SK-N-SH (cell line): ENCODE measurements at regions not wholly inside any gene's neighbourhood (a gene's known extent, or its start where the extent isn't known, plus 50 kb on each side); places are given as distances from the start of the nearest gene placed in this dataset.

Experiments
- CTCF ChIA-PET: fragments of 300-600, 350-600 bp; formaldehyde crosslinking; extraction: SDS; loops from one replicate; lab custom pipeline; 2021; lab: Yijun Ruan, JAX
- POLR2A ChIA-PET: fragments of 350-600 bp; sonication (Branson Sonifier 250); formaldehyde crosslinking; extraction: SDS; loops from one replicate; lab custom pipeline; 2020; ENCODE audit warnings: antibody characterized with exemption, inconsistent platforms; lab: Yijun Ruan, JAX
- DNase-seq: peaks from one replicate; pipeline ENCODE4 v3.0.0; 2012
- H2AFZ ChIP-seq: fragments of 200-600 bp; sonication (generic); 2 replicates; pipeline ENCODE4 v1.8.1; 2016; ENCODE audit warnings: antibody characterized with exemption, mild to moderate bottlenecking, low read depth
- H3F3A ChIP-seq: fragments of 200-600 bp; sonication (generic); replicated peaks from 2 replicates; pipeline ENCODE3; 2016; ENCODE audit warnings: antibody characterized with exemption, mild to moderate bottlenecking; ENCODE audit not compliant: insufficient read depth
- H3K27ac ChIP-seq, 2 experiments: fragments of 200-500 bp in 1 of 2; fragments of 200-600 bp in 1 of 2; sonication (Bioruptor generic) in 1 of 2; sonication (generic), shearing (Covaris generic) in 1 of 2; 2 replicates each; pipeline versions ENCODE4 v1.5.1 to v1.6.1; 2014 to 2016; ENCODE audit warnings: low read depth in 2 of 2, inconsistent platforms in 1 of 2, low read length in 1 of 2, mild to moderate bottlenecking in 1 of 2, mixed read lengths in 1 of 2
- H3K27me3 ChIP-seq: fragments of 200-600 bp; sonication (generic), shearing (Covaris generic); 2 replicates; pipeline ENCODE4 v1.6.1; 2016; ENCODE audit warnings: mixed run types; ENCODE audit not compliant: insufficient read depth
- H3K36me3 ChIP-seq, 2 experiments: fragments of 200-500 bp in 1 of 2; fragments of 200-600 bp in 1 of 2; sonication (Bioruptor generic) in 1 of 2; sonication (generic) in 1 of 2; replicated peaks in 1 of 2; 2 replicates each; pipeline versions ENCODE3 to v1.5.1; 2014 to 2016; ENCODE audit warnings: low read length in 1 of 2, mild to moderate bottlenecking in 1 of 2; ENCODE audit not compliant: insufficient read depth in 2 of 2, control insufficient read depth in 1 of 2
- H3K4me1 ChIP-seq, 2 experiments: fragments of 200-500 bp in 1 of 2; fragments of 200-600 bp in 1 of 2; sonication (Bioruptor generic) in 1 of 2; sonication (generic), shearing (Covaris generic) in 1 of 2; 2 replicates each; pipeline versions ENCODE4 v1.5.1 to v1.6.1; 2014 to 2016; ENCODE audit warnings: low read depth in 1 of 2, low read length in 1 of 2, mixed run types in 1 of 2; ENCODE audit not compliant: insufficient read depth in 2 of 2, control insufficient read depth in 1 of 2
- H3K4me2 ChIP-seq: fragments of 200-600 bp; sonication (generic), shearing (Covaris generic); 2 replicates; pipeline ENCODE4 v1.6.1; 2017; ENCODE audit warnings: mixed run types
- H3K4me3 ChIP-seq, 2 experiments: fragments of 200-500 bp in 1 of 2; fragments of 200-600 bp in 1 of 2; sonication (Bioruptor generic) in 1 of 2; sonication (generic), shearing (Covaris generic) in 1 of 2; 2 replicates each; pipeline versions ENCODE4 v1.5.1 to v1.8.1; 2014 to 2016; ENCODE audit warnings: low read depth in 2 of 2, inconsistent platforms in 1 of 2, low read length in 1 of 2, mild to moderate bottlenecking in 1 of 2, mixed read lengths in 1 of 2, moderate library complexity in 1 of 2
- H3K79me2 ChIP-seq: fragments of 200-600 bp; sonication (generic); 2 replicates; pipeline ENCODE4 v1.8.1; 2017; ENCODE audit warnings: mild to moderate bottlenecking; ENCODE audit not compliant: insufficient read depth
- H3K9ac ChIP-seq: fragments of 200-600 bp; sonication (generic); 2 replicates; pipeline ENCODE4 v1.6.1; 2017; ENCODE audit warnings: mixed run types
- H3K9me2 ChIP-seq: fragments of 200-600 bp; sonication (generic); 2 replicates; pipeline ENCODE4 v1.6.1; 2017; ENCODE audit warnings: mixed run types
- H3K9me3 ChIP-seq: fragments of 200-600 bp; sonication (generic); 2 replicates; pipeline ENCODE4 v1.6.1; 2017; ENCODE audit warnings: mixed run types, mild to moderate bottlenecking, moderate library complexity
- H4K20me1 ChIP-seq: fragments of 200-600 bp; sonication (generic); 2 replicates; pipeline ENCODE4 v1.6.1; 2017; ENCODE audit warnings: mild to moderate bottlenecking, mixed run types; ENCODE audit not compliant: insufficient read depth
- ELF1 ChIP-seq: IDR thresholded peaks from 2 replicates; pipeline ENCODE4 v1.4.0; 2012
- EZH2phosphoT487 ChIP-seq: fragments of 200-600 bp; sonication (generic); IDR thresholded peaks from 2 replicates; pipeline ENCODE4 v1.6.1; 2017; ENCODE audit warnings: low read depth, mixed run types, mild to moderate bottlenecking, antibody characterized with exemption, moderate library complexity, borderline replicate concordance
- FOXJ3 ChIP-seq: sonication (generic); formaldehyde crosslinking; IDR thresholded peaks from 2 replicates; pipeline ENCODE4 v1.5.1; 2020; ENCODE audit warnings: mild to moderate bottlenecking, missing genetic modification reagents
- GATA2 ChIP-seq: sonication (generic); formaldehyde crosslinking; IDR thresholded peaks from 2 replicates; pipeline ENCODE4 v1.5.0; 2020; ENCODE audit warnings: mild to moderate bottlenecking, missing genetic modification reagents
- JUND ChIP-seq: IDR thresholded peaks from 2 replicates; pipeline ENCODE4 v1.4.0; 2012
- POLR2AphosphoS5 ChIP-seq: IDR thresholded peaks from 2 replicates; pipeline ENCODE4 v1.6.1; 2012; ENCODE audit warnings: low read depth, low read length
- RFX5 ChIP-seq: IDR thresholded peaks from 2 replicates; pipeline ENCODE4 v1.6.1; 2012; ENCODE audit warnings: mild to moderate bottlenecking, improper control_type of control experiment, low read length
- TEAD4 ChIP-seq: IDR thresholded peaks from 2 replicates; pipeline ENCODE4 v1.4.0; 2012; ENCODE audit warnings: mild to moderate bottlenecking, borderline replicate concordance; ENCODE audit not compliant: insufficient read depth
- WGBS: methylation state at CpG from one replicate; pipeline ENCODE4 v1.1.6; 2017; ENCODE audit warnings: low lambda C conversion rate; 5-methylcytosine and 5-hydroxymethylcytosine counted together
- TF ChIP-seq, protein P1 (sequence below): IDR thresholded peaks from 2 replicates; pipeline ENCODE4; 2012
- TF ChIP-seq, protein P2 (sequence below): fragments of 150-350 bp; IDR thresholded peaks from 2 replicates; pipeline ENCODE4 v1.6.1; 2016; ENCODE audit warnings: mild to moderate bottlenecking, low read depth, low read length
- TF ChIP-seq, protein P3 (sequence below): IDR thresholded peaks from 2 replicates; pipeline ENCODE4 v1.6.1; 2012; ENCODE audit warnings: mild to moderate bottlenecking, low read depth, low read length, moderate library complexity

DNA sequence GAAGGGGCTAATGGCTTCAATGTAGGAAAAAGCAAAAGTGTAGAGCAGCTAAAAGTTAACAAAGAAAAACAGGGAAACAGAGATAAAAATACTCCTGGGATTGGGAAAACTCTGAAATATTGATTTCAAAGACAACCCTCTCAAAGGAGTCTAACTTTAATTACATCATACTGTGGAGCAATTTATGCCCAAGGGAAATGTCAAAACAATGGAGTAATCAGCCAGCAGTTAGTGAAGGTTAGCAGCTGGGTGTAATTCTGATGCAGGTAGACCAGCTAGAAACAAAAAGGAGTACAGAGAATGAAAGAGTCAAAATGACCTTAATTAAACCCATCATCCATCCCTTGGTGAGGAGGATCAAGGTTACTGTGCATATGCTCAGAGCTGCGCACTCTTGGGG, 169.0 kb downstream of the ADAM29 start:
- DNase-seq = no peak
- Histone ChIP-seq H3F3A (no peaks in the 10 kb centered on the region), H3K9ac (no peak overlapping the region), H3K79me2 (no peaks in the 10 kb centered on the region), H3K9me2 (no peaks in the 10 kb centered on the region), H3K4me3 (no peak overlapping the region), H3K27me3 (no peaks in the 10 kb centered on the region), H3K4me2 (no peak overlapping the region), H3K9me3 (no peaks in the 10 kb centered on the region; the same call in 1 of the 2 replicates), H4K20me1 (no peaks in the 10 kb centered on the region), H3K36me3 (no peaks in the 10 kb centered on the region), H2AFZ (no peak overlapping the region), H3K27ac (no peak overlapping the region), H3K4me1 (no peaks in the 10 kb centered on the region)
- TF ChIP-seq, protein P1, sequence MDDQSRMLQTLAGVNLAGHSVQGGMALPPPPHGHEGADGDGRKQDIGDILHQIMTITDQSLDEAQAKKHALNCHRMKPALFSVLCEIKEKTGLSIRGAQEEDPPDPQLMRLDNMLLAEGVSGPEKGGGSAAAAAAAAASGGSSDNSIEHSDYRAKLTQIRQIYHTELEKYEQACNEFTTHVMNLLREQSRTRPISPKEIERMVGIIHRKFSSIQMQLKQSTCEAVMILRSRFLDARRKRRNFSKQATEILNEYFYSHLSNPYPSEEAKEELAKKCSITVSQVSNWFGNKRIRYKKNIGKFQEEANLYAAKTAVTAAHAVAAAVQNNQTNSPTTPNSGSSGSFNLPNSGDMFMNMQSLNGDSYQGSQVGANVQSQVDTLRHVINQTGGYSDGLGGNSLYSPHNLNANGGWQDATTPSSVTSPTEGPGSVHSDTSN = no peak
- TF ChIP-seq GATA2 (CRISPR knock-in tag) (no peak), ELF1 (no peak)
- TF ChIP-seq, protein P2, sequence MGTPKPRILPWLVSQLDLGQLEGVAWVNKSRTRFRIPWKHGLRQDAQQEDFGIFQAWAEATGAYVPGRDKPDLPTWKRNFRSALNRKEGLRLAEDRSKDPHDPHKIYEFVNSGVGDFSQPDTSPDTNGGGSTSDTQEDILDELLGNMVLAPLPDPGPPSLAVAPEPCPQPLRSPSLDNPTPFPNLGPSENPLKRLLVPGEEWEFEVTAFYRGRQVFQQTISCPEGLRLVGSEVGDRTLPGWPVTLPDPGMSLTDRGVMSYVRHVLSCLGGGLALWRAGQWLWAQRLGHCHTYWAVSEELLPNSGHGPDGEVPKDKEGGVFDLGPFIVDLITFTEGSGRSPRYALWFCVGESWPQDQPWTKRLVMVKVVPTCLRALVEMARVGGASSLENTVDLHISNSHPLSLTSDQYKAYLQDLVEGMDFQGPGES = no peak
- ChIA-PET POLR2A (no interaction called here), CTCF (no interaction called here)
- WGBS = 22% methylated on average over 1 of the region's 1 CpG

DNA sequence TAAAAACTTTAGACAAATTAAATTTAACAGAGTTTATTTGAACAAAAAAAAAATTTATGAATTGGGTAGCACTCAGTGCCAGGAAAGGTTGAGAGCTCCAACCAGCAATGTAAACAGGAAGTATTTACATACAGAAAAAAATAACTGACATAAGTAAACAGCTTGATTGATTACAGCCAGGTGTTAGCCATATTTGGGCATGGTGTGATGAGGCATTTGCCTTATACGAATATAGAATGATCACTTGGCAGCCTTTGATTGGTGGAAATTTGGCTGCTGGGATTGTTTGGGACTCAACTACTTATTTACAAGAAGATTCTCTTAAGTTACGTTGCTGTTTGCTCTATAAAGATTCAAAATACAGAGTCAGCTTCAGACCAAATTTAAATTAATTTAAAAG, 172.0 kb downstream of the ADAM29 start:
- no peaks in the 10 kb centered on the region; the same call in 1 of the 2 replicates for H3K9me3 ChIP-seq
- no peaks in the 10 kb centered on the region for H3K9me2 ChIP-seq
- H4K20me1 ChIP-seq = no peaks in the 10 kb centered on the region
- POLR2A ChIA-PET = no interaction called here
- H2AFZ ChIP-seq = no peak overlapping the region
- H3K27ac ChIP-seq = no peak overlapping the region
- CTCF ChIA-PET = interaction anchor here (0.7 kb wide), 1 partner anchor 18 kb away, joined by 3 read pairs; no protein-coding TSS in a partner anchor
- H3K4me2 ChIP-seq = no peak overlapping the region
- H3K27me3 ChIP-seq = no peaks in the 10 kb centered on the region
- no peak for DNase-seq
- H3K4me3 ChIP-seq = no peak overlapping the region
- no peaks in the 10 kb centered on the region for H3F3A ChIP-seq
- H3K79me2 ChIP-seq = no peaks in the 10 kb centered on the region
- H3K9ac ChIP-seq = no peak overlapping the region
- TF ChIP-seq POLR2AphosphoS5 = no peak
- no peak for TF ChIP-seq TEAD4
- TF ChIP-seq EZH2phosphoT487 = no peak
- no peak for TF ChIP-seq RFX5
- no peak for TF ChIP-seq FOXJ3
- no peak for TF ChIP-seq ELF1
- TF ChIP-seq, protein P3, sequence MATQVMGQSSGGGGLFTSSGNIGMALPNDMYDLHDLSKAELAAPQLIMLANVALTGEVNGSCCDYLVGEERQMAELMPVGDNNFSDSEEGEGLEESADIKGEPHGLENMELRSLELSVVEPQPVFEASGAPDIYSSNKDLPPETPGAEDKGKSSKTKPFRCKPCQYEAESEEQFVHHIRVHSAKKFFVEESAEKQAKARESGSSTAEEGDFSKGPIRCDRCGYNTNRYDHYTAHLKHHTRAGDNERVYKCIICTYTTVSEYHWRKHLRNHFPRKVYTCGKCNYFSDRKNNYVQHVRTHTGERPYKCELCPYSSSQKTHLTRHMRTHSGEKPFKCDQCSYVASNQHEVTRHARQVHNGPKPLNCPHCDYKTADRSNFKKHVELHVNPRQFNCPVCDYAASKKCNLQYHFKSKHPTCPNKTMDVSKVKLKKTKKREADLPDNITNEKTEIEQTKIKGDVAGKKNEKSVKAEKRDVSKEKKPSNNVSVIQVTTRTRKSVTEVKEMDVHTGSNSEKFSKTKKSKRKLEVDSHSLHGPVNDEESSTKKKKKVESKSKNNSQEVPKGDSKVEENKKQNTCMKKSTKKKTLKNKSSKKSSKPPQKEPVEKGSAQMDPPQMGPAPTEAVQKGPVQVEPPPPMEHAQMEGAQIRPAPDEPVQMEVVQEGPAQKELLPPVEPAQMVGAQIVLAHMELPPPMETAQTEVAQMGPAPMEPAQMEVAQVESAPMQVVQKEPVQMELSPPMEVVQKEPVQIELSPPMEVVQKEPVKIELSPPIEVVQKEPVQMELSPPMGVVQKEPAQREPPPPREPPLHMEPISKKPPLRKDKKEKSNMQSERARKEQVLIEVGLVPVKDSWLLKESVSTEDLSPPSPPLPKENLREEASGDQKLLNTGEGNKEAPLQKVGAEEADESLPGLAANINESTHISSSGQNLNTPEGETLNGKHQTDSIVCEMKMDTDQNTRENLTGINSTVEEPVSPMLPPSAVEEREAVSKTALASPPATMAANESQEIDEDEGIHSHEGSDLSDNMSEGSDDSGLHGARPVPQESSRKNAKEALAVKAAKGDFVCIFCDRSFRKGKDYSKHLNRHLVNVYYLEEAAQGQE = no peak
- TF ChIP-seq JUND = no peak
- H3K4me1 ChIP-seq = no peaks in the 10 kb centered on the region
- H3K36me3 ChIP-seq = no peaks in the 10 kb centered on the region
- 14% methylated on average over 2 of the region's 2 CpGs for WGBS
